GM19372 (cell line): ENCODE measurements at regions not wholly inside any gene's neighbourhood (a gene's known extent, or its start where the extent isn't known, plus 50 kb on each side); places are given as distances from the start of the nearest gene placed in this dataset.

ENCODE experiments used
- ATAC-seq: cut with Tn5 transposase; IDR thresholded peaks from one replicate; pipeline ENCODE4 v1.9.1; 2021; ENCODE audit warnings: mild to moderate bottlenecking, low read depth, moderate library complexity; ENCODE audit not compliant: unreplicated experiment

- no peak for ATAC-seq
These were observed 1482.3 kb upstream of the LRRTM1 start for GRCh38 chr2:81786811-81787210.

- no peak for ATAC-seq
These were observed 1462.8 kb upstream of the LRRTM1 start for GRCh38 chr2:81767187-81767912.

GRCh38 chr2:81747481-81748070 lies 1443.0 kb upstream of the LRRTM1 start:
- ATAC-seq, result no peak

GRCh38 chr2:81739966-81740365 lies 1435.4 kb upstream of the LRRTM1 start:
- ATAC-seq, result no peak

GRCh38 chr2:81734981-81735380 lies 1430.4 kb upstream of the LRRTM1 start:
- ATAC-seq, result no peak

- ATAC-seq, result no peak
These were observed 1410.3 kb upstream of the LRRTM1 start for GRCh38 chr2:81714817-81715216.

- no peak for ATAC-seq
These were observed 1402.3 kb upstream of the LRRTM1 start for GRCh38 chr2:81706856-81707255.

- no peak for ATAC-seq
These were observed 1399.3 kb upstream of the LRRTM1 start for GRCh38 chr2:81703831-81704230.

GRCh38 chr2:81692566-81692965 lies 1388.0 kb upstream of the LRRTM1 start:
- no peak for ATAC-seq

GRCh38 chr2:81675641-81676040 lies 1371.1 kb upstream of the LRRTM1 start:
- no peak for ATAC-seq

- ATAC-seq, result no peak
These were observed 1368.4 kb upstream of the LRRTM1 start for GRCh38 chr2:81672923-81673322.

GRCh38 chr2:81672516-81672915 lies 1368.0 kb upstream of the LRRTM1 start:
- ATAC-seq, result no peak

- ATAC-seq, result no peak
These were observed 1366.3 kb upstream of the LRRTM1 start for GRCh38 chr2:81670885-81671284.

- ATAC-seq, result no peak
These were observed 1356.5 kb upstream of the LRRTM1 start for GRCh38 chr2:81661081-81661480.

- no peak for ATAC-seq
These were observed 1353.7 kb upstream of the LRRTM1 start for GRCh38 chr2:81658227-81658626.

GRCh38 chr2:81650048-81650971 lies 1345.8 kb upstream of the LRRTM1 start:
- no peak for ATAC-seq

- no peak for ATAC-seq
These were observed 1344.3 kb upstream of the LRRTM1 start for GRCh38 chr2:81648806-81649205.

- ATAC-seq, result no peak
These were observed 1343.8 kb upstream of the LRRTM1 start for GRCh38 chr2:81648370-81648769.

GRCh38 chr2:81647715-81648230 lies 1343.2 kb upstream of the LRRTM1 start:
- no peak for ATAC-seq

- no peak for ATAC-seq
These were observed 1341.3 kb upstream of the LRRTM1 start for GRCh38 chr2:81645745-81646301.

GRCh38 chr2:81644189-81644588 lies 1339.6 kb upstream of the LRRTM1 start:
- ATAC-seq, result no peak
